ENCODE measurements at regions not wholly inside any gene's neighbourhood (a gene's known extent, or its start where the extent isn't known, plus 50 kb on each side); places are given as distances from the start of the nearest gene placed in this dataset.

DNA sequence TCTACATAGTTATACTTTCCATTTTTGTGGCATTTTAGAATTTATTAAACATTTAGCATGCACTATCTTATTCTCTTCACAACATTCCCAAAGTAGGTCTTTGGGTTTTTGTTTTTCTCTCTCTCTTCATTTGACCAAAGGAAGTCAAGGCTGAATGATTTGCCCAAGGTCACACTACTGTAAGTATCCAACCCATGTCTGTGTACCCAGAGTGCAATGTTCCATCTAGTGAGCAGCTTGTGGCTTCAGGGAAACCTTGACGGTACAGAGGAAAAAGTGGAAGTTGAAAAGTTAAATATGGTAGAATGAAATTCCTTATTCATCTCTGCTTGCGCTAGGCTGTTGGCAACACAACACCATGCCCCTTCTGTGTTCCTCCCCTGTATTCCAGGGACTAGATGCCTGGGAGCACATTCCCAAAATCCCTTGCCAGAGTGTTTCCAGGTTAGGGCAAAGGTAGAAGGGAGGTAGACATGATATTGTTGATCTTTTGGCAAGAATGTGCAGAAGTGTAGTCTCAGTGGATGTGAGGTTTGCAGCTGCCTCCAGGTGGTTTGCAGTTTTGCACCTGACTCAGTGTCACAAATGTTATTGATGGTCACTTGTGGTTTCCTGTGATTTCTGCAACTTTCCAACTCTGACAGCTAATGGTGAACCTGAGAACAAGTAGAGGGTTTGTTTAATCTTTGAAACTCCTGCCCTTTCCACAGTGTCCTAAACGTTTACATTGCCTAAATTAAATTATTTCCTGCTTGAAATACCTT, 196.7 kb downstream of the RMST start:
- H3K9ac ChIP-seq (ENCODE audit: insufficient read length, low read depth): no peak overlapping the region
- no peak overlapping the region for H3K4me3 ChIP-seq (ENCODE audit: insufficient read length, low read depth)
- peaks cover 23% of the 10 kb centered on the region for H3K9me3 ChIP-seq (ENCODE audit: insufficient read depth, low read length)
- TF ChIP-seq YY1 (IDR thresholded peaks at IDR 0.05; ENCODE audit: insufficient read depth, insufficient read length) (no peak), SUZ12 (IDR thresholded peaks at IDR 0.05; ENCODE audit: extremely low read depth, insufficient read depth, insufficient read length) (no peak), ZNF274 (IDR thresholded peaks at IDR 0.05; ENCODE audit: low read depth, low read length) (no peak)
- no peaks in the 10 kb centered on the region for H3K4me1 ChIP-seq (ENCODE audit: insufficient read depth, insufficient read length)
- no peaks in the 10 kb centered on the region for H3K27me3 ChIP-seq (ENCODE audit: insufficient read depth, insufficient read length)
- no peak for DNase-seq (ENCODE audit: low read depth, low spot score)
- no peaks in the 10 kb centered on the region for H3K36me3 ChIP-seq (ENCODE audit: insufficient read depth, insufficient read length, low read length)

DNA sequence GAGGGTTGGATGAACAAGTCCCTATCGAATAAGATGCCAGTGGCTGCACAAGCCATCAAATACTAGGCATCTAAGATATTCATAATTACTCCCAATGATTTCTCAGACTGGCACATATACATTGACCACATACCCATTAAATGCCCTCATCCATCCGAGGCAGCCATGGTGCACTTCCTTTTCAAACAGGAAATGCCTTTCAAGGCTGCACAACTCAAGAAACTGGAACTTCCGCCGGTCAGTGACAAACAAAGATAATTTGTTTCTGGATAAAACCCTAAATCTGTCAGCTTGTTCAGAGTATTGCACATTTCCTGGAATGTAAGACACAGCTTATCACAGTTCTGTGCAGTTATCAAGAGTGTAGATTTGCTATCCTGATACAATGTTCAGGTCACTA, 203.7 kb downstream of the RMST start:
- TF ChIP-seq YY1 (IDR thresholded peaks at IDR 0.05; ENCODE audit: insufficient read depth, insufficient read length) (no peak), SUZ12 (IDR thresholded peaks at IDR 0.05; ENCODE audit: extremely low read depth, insufficient read depth, insufficient read length) (no peak), ZNF274 (IDR thresholded peaks at IDR 0.05; ENCODE audit: low read depth, low read length) (no peak)
- no peak for DNase-seq (ENCODE audit: low read depth, low spot score)
- H3K36me3 ChIP-seq (ENCODE audit: insufficient read depth, insufficient read length, low read length): no peaks in the 10 kb centered on the region
- no peaks in the 10 kb centered on the region for H3K4me1 ChIP-seq (ENCODE audit: insufficient read depth, insufficient read length)
- H3K27me3 ChIP-seq (ENCODE audit: insufficient read depth, insufficient read length): no peaks in the 10 kb centered on the region
- H3K9me3 ChIP-seq (ENCODE audit: insufficient read depth, low read length): peaks cover 9% of the 10 kb centered on the region; the same call in 1 of the 2 replicates
- H3K9ac ChIP-seq (ENCODE audit: insufficient read length, low read depth): no peak overlapping the region
- no peak overlapping the region for H3K4me3 ChIP-seq (ENCODE audit: insufficient read length, low read depth)

DNA sequence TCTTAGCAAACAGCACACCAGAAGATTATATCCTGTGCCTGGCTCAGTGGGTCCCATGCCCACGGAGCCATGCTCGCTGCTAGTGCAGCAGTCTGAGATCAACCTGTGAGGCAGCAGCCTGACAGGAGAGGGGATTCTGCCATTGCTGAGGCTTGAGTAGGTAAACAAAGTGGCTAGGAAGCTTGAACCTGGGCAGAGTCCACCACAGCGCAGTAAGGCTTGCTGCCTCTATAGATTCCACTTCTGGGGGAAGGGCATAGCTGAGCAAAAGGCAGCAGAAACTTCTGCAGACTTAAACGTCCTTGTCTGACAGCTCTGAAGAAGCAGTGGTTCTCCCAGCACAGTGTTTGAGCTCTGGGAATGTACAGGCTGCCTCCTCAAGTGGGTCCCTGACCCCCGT, 210.3 kb downstream of the RMST start:
- no peaks in the 10 kb centered on the region for H3K36me3 ChIP-seq (ENCODE audit: insufficient read depth, insufficient read length, low read length)

DNA sequence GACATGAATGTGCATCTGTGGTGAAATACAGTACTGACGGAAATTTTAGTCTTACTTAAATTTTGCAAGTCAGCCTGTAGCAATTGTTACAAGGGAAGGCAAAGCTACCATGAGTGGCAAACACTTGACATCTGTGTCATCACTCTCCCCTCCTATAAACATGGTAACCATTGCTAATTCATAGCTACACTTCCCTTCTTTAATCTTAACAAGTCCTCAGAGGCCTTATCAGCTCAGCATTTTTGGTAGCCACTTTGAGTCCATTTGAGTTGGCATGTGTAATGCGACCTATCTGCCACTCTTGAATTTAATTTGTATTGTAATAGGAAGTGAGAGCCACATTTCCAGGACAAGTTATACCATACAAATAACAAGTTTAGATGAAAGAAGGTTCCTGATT, 218.1 kb downstream of the RMST start:
- DNase-seq (ENCODE audit: low read depth, low spot score): no peak
- no peak overlapping the region for H3K9ac ChIP-seq (ENCODE audit: insufficient read length, low read depth)
- H3K4me3 ChIP-seq (ENCODE audit: insufficient read length, low read depth): no peak overlapping the region
- TF ChIP-seq SUZ12 (IDR thresholded peaks at IDR 0.05; ENCODE audit: extremely low read depth, insufficient read depth, insufficient read length) (no peak), YY1 (IDR thresholded peaks at IDR 0.05; ENCODE audit: insufficient read depth, insufficient read length) (no peak), ZNF274 (IDR thresholded peaks at IDR 0.05; ENCODE audit: low read depth, low read length) (no peak)
- no peaks in the 10 kb centered on the region for H3K36me3 ChIP-seq (ENCODE audit: insufficient read depth, insufficient read length, low read length)
- H3K27me3 ChIP-seq (ENCODE audit: insufficient read depth, insufficient read length): no peaks in the 10 kb centered on the region
- no peaks in the 10 kb centered on the region for H3K9me3 ChIP-seq (ENCODE audit: insufficient read depth, low read length)
- no peaks in the 10 kb centered on the region for H3K4me1 ChIP-seq (ENCODE audit: insufficient read depth, insufficient read length)

More for the DNA sequence above, 210.3 kb downstream of the RMST start:
- Histone ChIP-seq H3K27me3 (ENCODE audit: insufficient read depth, insufficient read length) (no peaks in the 10 kb centered on the region), H3K4me1 (ENCODE audit: insufficient read depth, insufficient read length) (no peaks in the 10 kb centered on the region), H3K9ac (ENCODE audit: insufficient read length, low read depth) (no peak overlapping the region), H3K4me3 (ENCODE audit: insufficient read length, low read depth) (no peak overlapping the region), H3K9me3 (ENCODE audit: insufficient read depth, low read length) (no peaks in the 10 kb centered on the region; the same call in 1 of the 2 replicates)
- TF ChIP-seq ZNF274 (IDR thresholded peaks at IDR 0.05; ENCODE audit: low read depth, low read length) (no peak), SUZ12 (IDR thresholded peaks at IDR 0.05; ENCODE audit: extremely low read depth, insufficient read depth, insufficient read length) (no peak), YY1 (IDR thresholded peaks at IDR 0.05; ENCODE audit: insufficient read depth, insufficient read length) (no peak)
- no peak for DNase-seq (ENCODE audit: low read depth, low spot score)

DNA sequence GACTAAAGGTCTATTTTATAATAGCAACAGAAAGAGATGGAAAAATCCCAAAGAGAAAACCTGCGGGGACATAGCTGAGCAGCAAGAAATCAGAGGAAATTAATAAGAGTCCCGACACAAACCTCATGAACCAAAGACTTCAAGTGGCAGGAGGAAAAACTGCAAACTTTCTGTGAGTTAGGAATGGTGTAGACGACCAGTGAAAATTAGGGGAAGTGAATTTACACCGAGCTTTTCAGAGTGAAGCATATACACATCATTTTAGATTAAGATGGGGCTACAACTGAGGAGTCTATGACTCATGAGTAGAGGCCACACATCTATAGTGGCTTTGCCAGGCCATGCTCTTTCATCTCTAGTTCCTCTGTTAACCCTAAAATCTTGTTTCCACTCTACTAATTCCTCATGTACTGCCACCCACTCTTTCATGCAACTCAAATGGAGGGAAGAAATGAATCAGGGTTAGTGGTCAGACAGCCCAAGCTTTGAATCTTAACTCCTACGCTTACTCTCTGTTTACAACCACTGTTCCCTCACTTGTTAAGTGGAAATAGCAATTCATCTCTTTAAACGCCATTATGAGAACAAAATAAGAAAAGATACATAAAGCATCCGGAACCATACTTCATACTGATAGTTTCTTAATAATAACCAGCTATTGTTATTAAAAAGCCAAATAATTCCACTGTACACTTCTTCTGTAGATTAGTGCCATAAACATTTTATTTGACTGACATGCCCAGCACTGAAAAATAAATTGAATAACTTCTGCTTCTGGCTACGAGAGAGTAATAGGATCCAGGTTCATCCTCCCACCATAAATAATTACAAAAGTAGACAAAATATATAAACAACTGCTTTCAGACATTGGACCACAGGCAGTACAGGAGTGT, 219.3 kb downstream of the RMST start:
- H3K9me3 ChIP-seq (ENCODE audit: insufficient read depth, low read length): no peaks in the 10 kb centered on the region
- no peaks in the 10 kb centered on the region for H3K36me3 ChIP-seq (ENCODE audit: insufficient read depth, insufficient read length, low read length)
- H3K4me3 ChIP-seq (ENCODE audit: insufficient read length, low read depth): no peak overlapping the region
- no peaks in the 10 kb centered on the region for H3K27me3 ChIP-seq (ENCODE audit: insufficient read depth, insufficient read length)
- TF ChIP-seq ZNF274 (IDR thresholded peaks at IDR 0.05; ENCODE audit: low read depth, low read length) (no peak), YY1 (IDR thresholded peaks at IDR 0.05; ENCODE audit: insufficient read depth, insufficient read length) (no peak), SUZ12 (IDR thresholded peaks at IDR 0.05; ENCODE audit: extremely low read depth, insufficient read depth, insufficient read length) (no peak)
- no peaks in the 10 kb centered on the region for H3K4me1 ChIP-seq (ENCODE audit: insufficient read depth, insufficient read length)
- no peak overlapping the region for H3K9ac ChIP-seq (ENCODE audit: insufficient read length, low read depth)
- no peak for DNase-seq (ENCODE audit: low read depth, low spot score)

DNA sequence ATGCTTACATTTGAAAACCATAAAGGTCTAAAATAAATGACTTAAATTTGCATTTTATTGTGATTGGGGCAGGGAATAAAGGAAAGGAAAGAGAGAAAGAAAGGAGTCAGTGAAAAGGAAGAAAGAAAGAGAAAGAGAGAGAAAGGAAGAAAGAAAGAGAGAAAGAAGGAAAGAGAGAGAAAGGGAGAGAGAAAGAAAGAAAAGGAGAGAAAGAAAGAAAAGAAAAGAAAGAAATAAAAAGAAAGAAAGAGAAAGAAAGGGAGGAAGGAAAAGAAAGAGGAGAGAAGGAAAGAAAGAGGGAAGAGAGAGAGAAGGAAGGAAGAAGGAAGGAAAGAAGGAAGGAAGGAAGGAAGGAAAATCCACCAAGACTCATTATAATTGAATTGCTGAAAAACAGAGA, 222.8 kb downstream of the RMST start:
- TF ChIP-seq SUZ12 (IDR thresholded peaks at IDR 0.05; ENCODE audit: extremely low read depth, insufficient read depth, insufficient read length): no peak
- no peak for TF ChIP-seq ZNF274 (IDR thresholded peaks at IDR 0.05; ENCODE audit: low read depth, low read length)
- TF ChIP-seq YY1 (IDR thresholded peaks at IDR 0.05; ENCODE audit: insufficient read depth, insufficient read length): no peak
- Histone ChIP-seq H3K9me3 (ENCODE audit: insufficient read depth, low read length) (no peaks in the 10 kb centered on the region), H3K27me3 (ENCODE audit: insufficient read depth, insufficient read length) (no peaks in the 10 kb centered on the region), H3K4me3 (ENCODE audit: insufficient read length, low read depth) (no peak overlapping the region), H3K9ac (ENCODE audit: insufficient read length, low read depth) (no peak overlapping the region), H3K36me3 (ENCODE audit: insufficient read depth, insufficient read length, low read length) (no peaks in the 10 kb centered on the region), H3K4me1 (ENCODE audit: insufficient read depth, insufficient read length) (no peaks in the 10 kb centered on the region)
- DNase-seq (ENCODE audit: low read depth, low spot score): no peak

DNA sequence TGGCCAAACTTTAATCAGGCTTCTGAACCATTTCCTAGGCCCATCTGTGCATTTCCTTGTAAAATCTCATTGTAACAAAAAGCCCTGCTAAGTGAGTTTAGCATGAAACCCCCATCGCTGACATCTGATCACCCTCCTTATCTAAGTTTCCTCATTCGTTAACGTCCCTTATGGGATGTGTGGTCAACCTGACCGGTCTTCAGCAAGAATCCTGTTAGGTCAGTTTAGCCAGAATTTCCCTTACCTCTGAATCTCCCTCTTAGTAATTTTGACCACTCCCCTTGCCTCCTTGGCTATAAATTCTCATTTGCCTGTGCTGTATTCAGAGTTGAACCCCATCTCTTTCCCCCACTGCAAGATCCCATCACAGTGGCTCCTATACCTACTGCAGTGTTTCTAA, 239.3 kb downstream of the RMST start:
- TF ChIP-seq SUZ12 (IDR thresholded peaks at IDR 0.05; ENCODE audit: extremely low read depth, insufficient read depth, insufficient read length) (no peak), YY1 (IDR thresholded peaks at IDR 0.05; ENCODE audit: insufficient read depth, insufficient read length) (no peak), ZNF274 (IDR thresholded peaks at IDR 0.05; ENCODE audit: low read depth, low read length) (no peak)
- Histone ChIP-seq H3K4me3 (ENCODE audit: insufficient read length, low read depth) (no peak overlapping the region), H3K9me3 (ENCODE audit: insufficient read depth, low read length) (peaks cover 10% of the 10 kb centered on the region; the same call in 1 of the 2 replicates), H3K27me3 (ENCODE audit: insufficient read depth, insufficient read length) (no peaks in the 10 kb centered on the region), H3K36me3 (ENCODE audit: insufficient read depth, insufficient read length, low read length) (no peaks in the 10 kb centered on the region), H3K4me1 (ENCODE audit: insufficient read depth, insufficient read length) (no peaks in the 10 kb centered on the region), H3K9ac (ENCODE audit: insufficient read length, low read depth) (no peak overlapping the region)
- DNase-seq (ENCODE audit: low read depth, low spot score): no peak

All from NT2/D1 (cell line).